CD14-positive monocyte (primary cell): ENCODE measurements at regions not wholly inside any gene's neighbourhood (a gene's known extent, or its start where the extent isn't known, plus 50 kb on each side); places are given as distances from the start of the nearest gene placed in this dataset.

Experiments used
- DNase-seq, 3 donors: peaks; one replicate each; pipeline ENCODE4 v3.0.0-alpha.2; 2011 to 2022
- H2AFZ ChIP-seq: 2 replicates; pipeline ENCODE4 v1.6.0; 2012; ENCODE audit warnings: mild to moderate bottlenecking, low read depth, low read length, inconsistent platforms; ENCODE audit not compliant: insufficient read depth, poor library complexity, severe bottlenecking
- H3K27ac ChIP-seq, 2 donors: 1 replicate in 1 of 2; 2 replicates in 1 of 2; pipeline ENCODE4 v1.5.1; 2012 to 2013; ENCODE audit warnings: low read length in 2 of 2, control low read depth in 1 of 2, inconsistent platforms in 1 of 2, low read depth in 1 of 2, mild to moderate bottlenecking in 1 of 2
- H3K27me3 ChIP-seq, 2 donors: one replicate each; pipeline versions ENCODE4 v1.6.0 to v1.6.1; 2011 to 2013; ENCODE audit warnings: low read length in 2 of 2; ENCODE audit not compliant: control insufficient read depth in 2 of 2, insufficient read depth in 2 of 2
- H3K36me3 ChIP-seq, 2 donors: replicated peaks in 1 of 2; 1 replicate in 1 of 2; 2 replicates in 1 of 2; pipeline versions ENCODE4 v1.5.1 to v1.6.1; 2012 to 2013; ENCODE audit warnings: low read length in 2 of 2, control low read depth in 1 of 2, inconsistent platforms in 1 of 2, mild to moderate bottlenecking in 1 of 2; ENCODE audit not compliant: insufficient read depth in 2 of 2, control insufficient read depth in 1 of 2
- H3K4me1 ChIP-seq, 2 donors: 1 replicate in 1 of 2; 2 replicates in 1 of 2; pipeline versions ENCODE4 v1.5.1 to v1.6.1; 2012 to 2013; ENCODE audit warnings: low read length in 2 of 2, control low read depth in 1 of 2, inconsistent platforms in 1 of 2, mild to moderate bottlenecking in 1 of 2, moderate library complexity in 1 of 2; ENCODE audit not compliant: insufficient read depth in 2 of 2, control insufficient read depth in 1 of 2
- H3K4me2 ChIP-seq: replicated peaks from 2 replicates; pipeline ENCODE3; 2012; ENCODE audit warnings: low read length, moderate library complexity, mild to moderate bottlenecking; ENCODE audit not compliant: poor library complexity, severe bottlenecking; ENCODE audit errors: extremely low read depth
- H3K4me3 ChIP-seq, 3 experiments: fragments of 200-600 bp in 1 of 3; sonication (generic) in 1 of 3; replicated peaks in 1 of 3; 1 replicate in 2 of 3; 2 replicates in 1 of 3; pipeline ENCODE4 v1.5.1; 2011 to 2013; ENCODE audit warnings: low read length in 3 of 3, mild to moderate bottlenecking in 3 of 3, control low read depth in 2 of 3, low read depth in 2 of 3, inconsistent platforms in 1 of 3, moderate library complexity in 1 of 3
- H3K79me2 ChIP-seq: 2 replicates; pipeline ENCODE4 v1.6.0; 2012; ENCODE audit warnings: mild to moderate bottlenecking, control low read depth, inconsistent platforms, low read length, moderate library complexity; ENCODE audit not compliant: insufficient read depth
- H3K9ac ChIP-seq: 2 replicates; pipeline ENCODE4 v1.6.0; 2017; ENCODE audit warnings: low read length, mild to moderate bottlenecking; ENCODE audit not compliant: insufficient read depth, poor library complexity, severe bottlenecking
- H3K9me3 ChIP-seq, 2 donors: replicated peaks in 1 of 2; 1 replicate in 1 of 2; 2 replicates in 1 of 2; pipeline versions ENCODE4 v1.5.1 to v1.6.1; 2012 to 2013; ENCODE audit warnings: low read length in 2 of 2, control low read depth in 1 of 2; ENCODE audit not compliant: control insufficient read depth in 1 of 2, insufficient read depth in 1 of 2
- H4K20me1 ChIP-seq: 2 replicates; pipeline ENCODE4 v1.6.0; 2012; ENCODE audit warnings: mild to moderate bottlenecking, low read length, control low read depth, moderate library complexity; ENCODE audit not compliant: insufficient read depth
- H3K27ac Mint-ChIP-seq, 7 donors: one replicate each; pipeline ENCODE4 v1.8.0; 2020; ENCODE audit warnings: mild to moderate bottlenecking in 7 of 7, mixed read lengths in 7 of 7, moderate library complexity in 6 of 7, inconsistent platforms in 2 of 7
- H3K27me3 Mint-ChIP-seq, 3 donors: one replicate each; pipeline ENCODE4 v1.8.0; 2021 to 2022; ENCODE audit warnings: low read depth in 3 of 3, mild to moderate bottlenecking in 3 of 3, mixed read lengths in 3 of 3, moderate library complexity in 3 of 3, inconsistent platforms in 1 of 3
- H3K36me3 Mint-ChIP-seq, 2 donors: one replicate each; pipeline ENCODE4 v1.8.0; 2020; ENCODE audit warnings: mixed read lengths in 2 of 2, inconsistent platforms in 1 of 2, mild to moderate bottlenecking in 1 of 2
- H3K4me1 Mint-ChIP-seq: one replicate; pipeline ENCODE4 v1.8.0; 2020; ENCODE audit warnings: mild to moderate bottlenecking, mixed read lengths
- H3K4me3 Mint-ChIP-seq, 2 donors: one replicate each; pipeline ENCODE4 v1.8.0; 2020; ENCODE audit warnings: mild to moderate bottlenecking in 2 of 2, mixed read lengths in 2 of 2, moderate library complexity in 1 of 2
- H3K9me3 Mint-ChIP-seq, 7 donors: one replicate each; pipeline ENCODE4 v1.8.0; 2020 to 2022; ENCODE audit warnings: mixed read lengths in 7 of 7, mild to moderate bottlenecking in 6 of 7, moderate library complexity in 6 of 7, inconsistent platforms in 2 of 7
- CTCF ChIP-seq: fragments of 200-600 bp; IDR thresholded peaks from one replicate; pipeline ENCODE4 v1.8.0; 2022; ENCODE audit warnings: antibody characterized with exemption, mild to moderate bottlenecking
- WGBS: methylation state at CpG from one replicate; pipeline ENCODE4 v1.1.5; 2013; ENCODE audit warnings: missing lambda C conversion rate; ENCODE audit not compliant: insufficient coverage; 5-methylcytosine and 5-hydroxymethylcytosine counted together
- intact Hi-C, 2 donors: fragments of 100-400 bp; cut with micrococcal nuclease; formaldehyde crosslinking; loops; one replicate each; pipeline versions ENCODE4 v1.15.0 to v1.15.1; 2023

GRCh38 chr1:191865479-191865878, 292.8 kb upstream of the RGS18 start:
- Histone ChIP-seq H3K27ac (no peak overlapping the region), H3K36me3 (no peaks in the 10 kb centered on the region), H2AFZ (no peak overlapping the region), H3K9ac (no peak overlapping the region), H3K27me3 (no peaks in the 10 kb centered on the region), H3K79me2 (no peaks in the 10 kb centered on the region), H3K4me2 (no peak overlapping the region), H3K9me3 (peaks cover 4 to 5% of the 10 kb centered on the region in 2 donors), H4K20me1 (no peaks in the 10 kb centered on the region), H3K4me3 (no peak overlapping the region), H3K4me1 (no peaks in the 10 kb centered on the region)
- TF ChIP-seq CTCF = no peak
- Mint-ChIP-seq H3K9me3 (peaks cover 2 to 14% (median 10%) of the 10 kb centered on the region in 7 donors), H3K27me3 (no peaks in the 10 kb centered on the region), H3K36me3 (no peaks in the 10 kb centered on the region), H3K27ac (peak overlapping the region in 1 of 7 donors; percentile 55), H3K4me3 (no peak overlapping the region), H3K4me1 (peaks cover 2% of the 10 kb centered on the region)
- DNase-seq = no peak
- 100% methylated on average over 2 of the region's 6 CpGs for WGBS
- intact Hi-C loops = no loop called here

- no peaks in the 10 kb centered on the region for H3K36me3 ChIP-seq
- H3K79me2 ChIP-seq = no peaks in the 10 kb centered on the region
- intact Hi-C loops = no loop called here
- no peak overlapping the region for H3K4me3 Mint-ChIP-seq
- WGBS = no CpG with 5 or more reads among the region's 2 CpGs
- H3K27me3 ChIP-seq = no peaks in the 10 kb centered on the region
- no peak overlapping the region for H3K4me2 ChIP-seq
- no peak overlapping the region for H3K27ac Mint-ChIP-seq
- no peak overlapping the region for H2AFZ ChIP-seq
- H3K9me3 ChIP-seq = peaks cover 0 to 5% of the 10 kb centered on the region in 2 donors
- no peaks in the 10 kb centered on the region for H3K27me3 Mint-ChIP-seq
- no peak overlapping the region for H3K9ac ChIP-seq
- no peaks in the 10 kb centered on the region for H3K36me3 Mint-ChIP-seq
- H3K4me3 ChIP-seq = no peak overlapping the region
- H3K4me1 ChIP-seq = no peaks in the 10 kb centered on the region
- no peak for DNase-seq
- H3K27ac ChIP-seq = no peak overlapping the region
- TF ChIP-seq CTCF = no peak
- H3K9me3 Mint-ChIP-seq = peaks cover 3 to 14% (median 9%) of the 10 kb centered on the region in 7 donors
- no peaks in the 10 kb centered on the region for H4K20me1 ChIP-seq
- H3K4me1 Mint-ChIP-seq = peaks cover 2% of the 10 kb centered on the region
Measured at GRCh38 chr1:191866155-191866554, 292.1 kb upstream of the RGS18 start.
